DMS53 treated with DMSO at 0.1 percent for 48 hours (cell line): ENCODE measurements at regions not wholly inside any gene's neighbourhood (a gene's known extent, or its start where the extent isn't known, plus 50 kb on each side); places are given as distances from the start of the nearest gene placed in this dataset.

Experiments used
- DNase-seq: peaks from one replicate; lab custom pipeline; 2025; ENCODE audit not compliant: unreplicated experiment; lab: John Stamatoyannopoulos, UW

DNA sequence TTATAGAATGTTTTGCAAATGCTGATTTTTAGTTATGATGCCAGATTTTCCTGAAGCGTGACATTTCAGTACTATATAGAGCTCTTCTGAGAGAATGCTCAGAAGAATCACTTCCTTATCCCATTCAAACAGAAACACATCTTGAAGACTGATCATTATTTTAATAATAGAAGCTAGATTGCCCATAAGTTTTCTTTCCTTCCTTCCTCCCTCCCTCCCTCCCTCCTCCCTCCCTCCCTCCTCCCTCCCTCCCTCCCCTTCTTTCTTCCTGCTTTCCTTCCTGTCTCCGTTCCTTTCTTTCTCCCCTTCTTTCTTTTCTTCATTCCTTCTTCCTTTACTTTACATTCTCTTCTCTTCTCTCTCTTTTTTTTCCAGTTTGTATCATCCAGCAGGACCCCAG, 767.4 kb downstream of the IRX1 start:
- DNase-seq, result no peak

DNA sequence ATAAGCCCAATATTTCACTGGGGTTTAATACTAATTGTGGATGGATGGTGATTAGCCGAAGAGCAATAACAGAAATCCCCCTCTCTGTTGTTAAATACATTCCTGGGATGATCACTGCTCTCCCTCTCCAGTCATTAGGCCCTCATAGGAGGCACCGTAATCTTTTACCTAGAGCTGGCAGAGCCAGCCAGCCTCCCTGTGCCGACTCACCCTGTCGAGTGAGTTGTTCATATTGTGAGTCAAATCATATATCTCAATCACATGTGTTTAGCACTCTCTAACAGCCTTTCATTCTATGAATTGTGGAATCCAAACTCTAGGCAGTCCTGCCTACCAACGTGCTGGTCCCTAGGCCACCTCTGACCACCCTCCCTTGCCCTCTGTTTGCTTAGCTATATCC, 771.0 kb downstream of the IRX1 start:
- DNase-seq, result no peak

DNA sequence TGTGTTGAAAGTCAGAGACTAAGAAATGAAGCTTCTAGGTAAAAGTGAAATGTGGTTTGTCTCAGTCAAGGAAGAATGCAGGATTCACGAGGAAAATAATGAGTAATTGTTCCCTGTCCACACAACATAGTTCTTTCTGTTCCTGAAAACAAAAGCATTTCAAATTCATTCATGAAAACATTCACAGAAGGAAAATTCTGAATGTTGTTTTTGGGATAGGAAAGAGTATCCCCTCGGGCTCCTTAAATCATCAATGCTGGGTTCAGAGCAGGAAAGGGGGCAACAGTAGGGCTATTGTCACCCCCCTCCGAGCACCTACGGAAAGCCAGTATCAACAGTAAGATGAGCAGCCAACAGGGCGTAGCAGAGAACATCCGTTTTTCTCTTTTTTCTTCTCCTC, 769.9 kb upstream of the ADAMTS16 start:
- no peak for DNase-seq

DNA sequence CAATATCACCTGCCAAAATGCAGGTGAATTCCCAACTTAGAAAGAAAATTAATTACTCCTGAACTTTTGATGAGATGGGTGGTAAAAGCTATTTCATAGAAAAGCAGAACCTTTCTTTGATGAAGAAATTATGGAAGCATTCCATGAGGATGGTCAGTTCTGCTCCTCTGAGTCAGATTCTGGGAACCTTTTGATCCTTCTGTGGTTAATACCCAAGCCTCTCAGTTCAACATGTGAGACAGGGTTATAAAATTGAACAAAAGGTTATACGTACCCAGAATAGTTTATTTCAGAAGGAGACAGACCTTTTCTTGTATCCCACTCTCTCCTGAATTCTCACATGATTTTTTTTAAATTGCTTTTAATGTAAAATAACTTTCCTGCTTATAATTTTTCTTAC, 767.6 kb upstream of the ADAMTS16 start:
- DNase-seq, result no peak

DNA sequence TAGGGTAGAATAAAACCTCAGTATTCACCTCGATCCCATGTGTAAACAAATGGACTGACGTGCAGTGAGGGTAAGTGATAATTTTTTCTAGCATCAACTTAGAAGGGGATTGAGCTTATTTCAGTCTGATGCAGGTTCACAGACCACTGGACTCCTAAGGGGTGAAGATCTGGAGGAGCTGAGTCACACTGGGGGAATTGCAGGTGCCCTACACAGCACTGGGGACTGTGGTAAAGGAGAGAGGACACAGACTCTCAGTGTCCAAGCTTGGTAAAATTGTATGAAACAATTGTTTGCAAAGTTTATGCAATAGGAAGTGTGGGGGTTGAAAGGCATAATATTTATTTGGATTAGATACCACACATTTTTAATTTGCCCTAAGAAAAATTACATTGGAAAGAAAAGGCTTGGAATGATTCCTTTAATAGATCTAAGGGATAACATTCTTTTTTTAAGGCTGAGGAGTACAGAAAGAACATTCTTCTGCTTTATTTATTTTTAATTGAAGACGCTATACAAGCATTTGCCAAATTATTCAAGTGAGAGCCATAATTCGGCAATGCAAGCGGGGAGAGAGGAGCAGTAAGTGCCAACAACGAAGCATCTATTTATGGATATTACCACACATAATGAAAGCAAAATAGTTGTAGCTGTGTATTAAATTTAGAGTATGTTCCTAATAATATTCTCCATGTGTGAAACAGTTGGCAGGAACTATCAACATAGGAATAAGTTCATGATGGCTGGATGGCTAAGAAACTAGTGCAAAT, 766.9 kb upstream of the ADAMTS16 start:
- no peak for DNase-seq

DNA sequence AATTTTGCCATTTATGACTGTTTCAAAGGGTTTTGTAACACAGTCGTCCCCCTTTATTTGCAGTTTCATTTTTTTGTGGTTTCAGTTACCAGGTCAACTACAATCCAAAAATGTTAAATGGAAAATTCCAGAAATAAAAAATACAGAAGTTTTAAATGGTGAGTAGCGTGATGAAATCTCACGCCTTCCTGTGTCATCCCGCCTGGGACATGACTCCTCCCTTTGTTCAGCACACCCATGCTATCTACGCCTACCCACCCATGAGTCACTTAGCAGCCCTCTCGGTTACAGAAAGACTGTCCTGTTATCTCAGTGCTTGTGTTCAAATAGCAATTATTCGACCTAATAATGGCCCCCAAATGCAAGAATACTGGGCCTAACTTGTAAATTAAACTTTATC, 765.3 kb upstream of the ADAMTS16 start:
- no peak for DNase-seq

DNA sequence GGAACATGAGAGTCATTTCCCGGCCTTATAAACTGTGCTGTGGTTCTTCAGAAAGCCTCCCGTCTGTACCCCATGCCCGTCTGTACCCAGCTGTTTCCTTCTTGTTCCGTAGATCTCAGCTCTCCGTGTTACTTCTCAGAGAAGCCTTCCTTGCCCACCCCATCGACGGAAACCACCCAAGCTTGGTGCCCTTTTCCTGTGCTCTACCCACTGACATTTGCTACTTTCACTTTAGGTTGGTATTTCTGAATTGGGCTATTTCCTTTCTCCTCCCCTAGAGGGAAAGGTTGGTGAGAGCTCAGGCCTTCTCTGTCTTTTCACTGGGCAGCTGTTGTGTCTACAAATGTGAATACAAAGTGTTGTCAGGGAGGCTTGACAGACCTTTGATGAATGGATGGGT, 764.5 kb upstream of the ADAMTS16 start:
- no peak for DNase-seq

DNA sequence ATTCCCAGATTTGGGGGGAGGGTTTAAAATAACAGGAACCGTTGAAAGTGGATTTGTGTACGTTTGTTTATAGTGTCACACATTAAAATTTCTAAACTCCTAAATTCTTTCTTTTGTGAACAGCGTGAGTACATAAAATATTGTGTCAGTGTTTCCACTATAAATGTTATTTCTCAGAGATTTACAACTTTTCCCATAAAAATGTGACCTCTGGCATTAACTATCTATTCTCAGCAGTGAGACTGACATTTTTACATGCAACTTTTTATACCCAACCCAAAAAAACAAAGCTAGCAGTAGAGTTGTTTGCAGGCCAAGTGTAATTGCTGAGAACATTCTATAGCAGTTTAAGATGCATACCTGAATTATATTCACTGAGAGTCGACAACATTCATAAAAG, 757.0 kb upstream of the ADAMTS16 start:
- DNase-seq, result no peak

DNA sequence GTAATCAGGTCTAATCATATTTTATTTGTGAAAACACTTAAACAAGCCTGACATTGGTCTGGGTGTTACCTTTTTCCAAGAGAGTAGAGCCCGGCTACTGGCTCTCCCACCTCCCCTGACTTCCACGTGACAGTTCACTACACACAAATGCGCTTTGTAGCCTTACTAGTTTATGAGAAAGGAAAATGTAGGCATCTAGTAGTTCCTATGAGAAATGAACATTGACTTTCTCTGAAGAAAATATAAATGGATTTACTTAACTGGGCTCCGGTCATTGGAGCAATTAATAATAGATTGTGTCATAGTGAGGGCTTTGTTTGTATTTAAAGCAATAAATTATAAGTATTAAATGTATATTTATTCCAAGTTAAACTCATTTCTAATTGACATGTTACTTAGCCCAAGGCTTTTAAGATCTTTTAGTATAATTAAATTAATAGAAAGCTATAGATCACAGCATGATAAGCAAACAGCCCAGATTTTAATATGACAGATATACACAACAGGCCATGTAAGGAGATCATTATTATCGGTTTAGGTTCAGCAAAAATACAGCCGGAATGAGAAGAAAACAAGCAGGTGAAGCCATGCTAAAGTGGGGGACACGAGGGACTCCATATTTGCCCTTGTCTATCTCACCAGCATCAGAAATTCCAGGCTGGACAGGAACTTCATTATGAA, 756.5 kb upstream of the ADAMTS16 start:
- no peak for DNase-seq

DNA sequence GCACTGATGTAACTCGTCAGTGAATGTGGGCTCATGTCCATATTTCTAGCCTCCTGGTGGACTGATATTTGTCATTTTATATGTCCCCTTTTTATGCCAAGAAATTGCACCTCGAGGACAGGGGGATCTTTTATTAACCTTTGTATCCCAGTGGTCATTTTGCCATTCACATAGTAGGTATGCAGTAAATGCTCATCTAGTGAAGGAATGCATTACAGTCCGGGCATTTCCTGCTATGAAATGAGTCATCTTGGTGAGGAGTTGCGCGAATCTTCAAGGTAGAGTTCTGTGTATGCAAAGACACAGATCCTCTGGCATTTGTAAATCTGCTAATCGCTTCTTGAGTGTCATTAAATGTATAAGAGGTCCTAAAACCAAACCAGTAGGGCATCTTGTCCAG, 755.5 kb upstream of the ADAMTS16 start:
- no peak for DNase-seq

DNA sequence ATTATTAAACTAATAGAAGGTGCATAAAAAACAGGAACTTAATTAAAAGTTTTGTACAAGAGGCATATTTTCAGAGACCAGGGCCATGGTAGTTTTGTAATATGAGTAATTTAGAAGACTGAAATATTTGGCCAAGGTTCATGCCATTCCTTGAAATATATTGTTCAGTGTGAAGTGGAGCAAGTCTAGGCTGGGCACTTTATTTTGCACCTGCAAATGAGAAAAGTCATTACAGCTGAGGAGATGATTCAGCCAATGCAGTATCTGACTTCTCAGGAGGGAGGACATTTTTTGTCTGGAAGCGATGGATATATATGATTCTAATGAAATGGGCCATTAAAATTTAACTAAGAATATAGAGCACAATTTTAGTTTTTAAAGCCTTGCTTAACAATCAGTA, 754.0 kb upstream of the ADAMTS16 start:
- no peak for DNase-seq

DNA sequence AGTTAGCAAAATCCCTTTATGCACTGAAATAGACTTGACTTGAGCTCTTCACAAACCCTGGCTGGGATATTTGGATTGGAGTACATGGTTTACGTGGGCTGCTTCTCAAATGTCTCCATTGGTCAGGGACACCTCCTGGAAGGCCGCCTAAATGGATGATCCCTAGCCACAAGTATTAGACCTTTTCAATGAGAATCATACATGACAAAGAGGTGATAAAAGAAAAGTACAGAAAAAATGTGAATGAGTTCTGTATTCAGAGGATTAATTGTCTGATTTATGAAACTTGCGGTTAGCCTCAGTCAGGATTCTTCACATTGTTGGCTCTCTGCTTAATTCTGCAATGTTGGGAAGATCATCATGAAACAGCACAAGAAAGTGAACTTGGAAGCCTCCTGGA, 752.8 kb upstream of the ADAMTS16 start:
- DNase-seq, result no peak

DNA sequence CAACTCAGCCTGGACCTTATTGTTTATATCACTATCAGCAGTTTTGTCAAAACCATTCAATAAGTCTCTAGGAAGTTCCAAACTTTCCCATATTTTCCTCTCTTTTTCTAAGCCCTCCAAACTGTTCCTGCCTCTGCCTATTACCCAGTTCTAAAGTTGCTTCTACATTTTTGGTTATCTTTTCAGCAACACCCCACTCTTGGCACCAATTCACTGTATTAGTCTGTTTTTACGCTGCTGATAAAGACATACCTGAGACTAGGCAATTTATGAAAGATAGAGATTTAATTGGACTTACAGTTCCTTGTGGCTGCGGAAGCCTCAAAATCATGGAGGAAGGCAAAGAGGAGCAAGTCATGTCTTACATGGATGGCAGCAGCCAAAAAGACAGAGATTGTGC, 744.4 kb upstream of the ADAMTS16 start:
- no peak for DNase-seq

DNA sequence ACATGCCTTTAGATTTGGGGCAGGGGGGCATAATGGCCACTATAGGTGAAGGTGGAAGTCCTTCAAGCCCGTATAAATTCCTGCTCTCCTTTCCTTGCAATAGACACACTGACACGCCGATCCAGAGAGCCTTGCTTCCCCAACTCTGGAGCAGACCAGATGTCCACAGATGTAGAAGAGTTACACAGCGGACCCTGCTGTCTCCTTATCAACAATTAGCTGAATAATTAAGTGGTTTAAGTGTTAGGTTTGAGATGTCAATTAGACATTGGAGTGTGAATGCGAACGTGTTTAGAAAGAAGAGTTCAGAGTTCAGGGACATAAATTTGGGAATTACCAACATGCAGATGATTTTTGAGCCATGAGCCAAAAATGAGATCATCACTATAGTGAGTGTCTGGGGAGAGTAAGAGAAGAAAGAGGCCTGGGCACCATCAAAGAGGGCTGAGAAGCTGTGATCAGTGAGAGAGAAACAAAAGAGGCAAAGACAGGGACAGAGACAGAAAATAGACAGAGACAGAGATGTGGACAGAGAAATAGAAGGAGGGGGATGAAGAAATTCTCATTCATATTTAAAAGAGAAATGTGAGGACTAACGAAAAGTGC, 734.4 kb upstream of the ADAMTS16 start:
- no peak for DNase-seq

DNA sequence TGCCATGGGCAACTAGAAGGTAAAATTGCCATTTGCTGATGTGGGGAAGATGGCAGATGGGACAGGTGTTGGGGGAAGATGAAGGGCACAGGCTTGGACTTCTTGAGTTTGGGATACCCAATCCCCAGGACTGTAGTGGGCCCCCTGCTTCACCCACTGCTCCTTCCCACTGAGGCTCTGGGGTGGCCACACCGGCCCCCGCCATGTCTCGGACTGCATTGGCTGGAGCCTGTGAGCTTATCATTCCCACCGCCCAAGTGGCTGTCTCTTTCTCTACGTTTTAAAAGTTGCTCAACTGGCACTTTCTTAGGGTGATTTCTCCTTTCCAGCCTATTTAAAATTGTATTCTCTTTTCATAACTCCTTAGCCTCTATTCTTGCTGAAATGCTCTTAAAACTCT, 730.0 kb upstream of the ADAMTS16 start:
- DNase-seq, result no peak

DNA sequence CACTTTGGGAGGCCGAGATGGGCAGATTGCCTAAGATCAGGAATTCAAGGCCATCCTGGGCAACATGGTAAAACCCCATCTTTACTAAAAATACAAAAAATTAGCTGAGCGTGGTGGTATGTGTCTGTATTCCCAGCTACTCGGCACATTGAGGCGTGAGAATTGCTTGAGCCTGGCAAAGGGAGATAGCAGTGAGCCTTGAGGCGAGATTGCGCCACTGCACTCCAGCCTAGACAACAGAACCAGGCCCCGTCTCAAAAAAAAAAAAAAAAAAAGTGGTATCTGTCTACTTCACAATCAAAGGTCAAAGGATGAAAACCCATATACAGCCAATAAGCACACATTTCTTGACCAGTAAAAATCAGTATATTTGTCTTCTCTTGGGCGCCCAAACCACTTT, 728.5 kb upstream of the ADAMTS16 start:
- DNase-seq, result no peak

DNA sequence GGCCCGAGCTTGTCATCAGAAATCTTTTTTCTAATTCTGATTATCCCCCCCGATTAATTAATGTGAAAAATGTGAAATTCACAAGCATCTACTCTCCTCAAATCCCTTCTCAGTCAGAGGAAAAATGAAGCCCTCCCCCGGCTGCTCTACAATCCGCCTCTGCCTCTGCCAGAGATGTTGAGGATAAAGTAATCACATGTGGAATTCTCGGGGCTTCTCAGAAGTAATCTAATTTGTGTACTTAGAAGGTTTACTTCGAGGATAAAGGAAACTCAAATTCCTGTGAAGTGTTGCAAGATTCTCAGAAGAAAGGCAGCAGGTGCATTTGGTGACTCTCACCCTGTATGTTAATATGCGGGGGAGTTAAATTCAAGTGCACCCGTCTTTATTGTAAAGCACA, 726.1 kb upstream of the ADAMTS16 start:
- no peak for DNase-seq

DNA sequence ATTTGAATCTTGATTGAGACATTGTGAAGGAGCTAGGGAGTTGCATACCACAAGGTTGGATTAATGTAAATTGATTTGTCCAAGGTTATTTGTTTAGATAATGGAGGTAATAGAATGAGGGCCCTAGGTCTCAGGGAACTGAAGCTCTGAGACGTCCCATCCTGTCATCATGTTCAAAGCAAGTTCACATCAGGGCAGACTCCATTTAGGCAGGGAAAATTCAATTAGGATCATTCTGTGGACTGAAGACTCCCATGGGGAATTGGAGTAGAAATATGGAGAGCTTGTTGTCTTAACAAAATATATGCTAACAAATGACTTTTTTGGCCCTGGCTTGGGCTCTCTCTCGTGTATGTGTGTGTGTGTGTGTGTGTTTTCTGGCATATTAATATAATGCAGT, 722.0 kb upstream of the ADAMTS16 start:
- no peak for DNase-seq

DNA sequence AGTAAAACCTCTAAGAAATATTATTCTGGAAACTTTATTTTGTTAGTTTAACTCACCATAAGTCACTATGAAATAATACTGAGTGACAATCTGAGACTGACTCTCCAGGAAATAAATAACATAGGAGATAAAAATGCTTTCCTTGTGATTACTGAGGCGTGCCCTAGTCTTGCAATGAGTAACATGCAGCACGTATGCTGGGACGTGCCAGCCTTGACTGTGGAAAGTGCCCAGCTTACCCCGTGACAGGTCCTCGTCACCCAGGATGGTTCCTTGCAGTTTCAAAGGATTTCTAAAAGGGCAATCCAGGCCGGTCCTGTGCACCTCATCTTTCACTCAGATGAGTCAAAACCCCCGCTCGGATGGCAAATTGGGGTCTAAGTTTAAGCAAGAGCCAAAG, 720.8 kb upstream of the ADAMTS16 start:
- no peak for DNase-seq

DNA sequence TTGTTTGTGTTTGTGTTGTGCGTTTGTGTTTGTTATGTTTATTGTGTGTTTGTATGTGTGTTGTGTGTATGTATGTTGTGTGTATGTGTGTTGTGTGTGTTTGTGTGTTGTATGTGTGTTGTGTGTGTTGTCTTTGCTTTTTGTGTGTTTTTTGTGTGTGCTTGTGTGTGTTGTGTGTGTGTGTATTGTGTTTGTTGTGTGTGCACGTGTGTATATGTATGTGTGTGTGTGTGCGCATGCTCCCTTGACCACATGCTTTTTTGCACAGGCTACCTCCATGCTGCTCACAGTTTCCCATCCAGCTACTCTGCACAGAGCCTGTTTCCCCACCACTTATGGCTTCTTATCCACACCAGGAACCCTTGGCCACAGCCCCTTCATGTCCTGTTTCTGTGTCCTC, 720.0 kb upstream of the ADAMTS16 start:
- DNase-seq, result no peak

DNA sequence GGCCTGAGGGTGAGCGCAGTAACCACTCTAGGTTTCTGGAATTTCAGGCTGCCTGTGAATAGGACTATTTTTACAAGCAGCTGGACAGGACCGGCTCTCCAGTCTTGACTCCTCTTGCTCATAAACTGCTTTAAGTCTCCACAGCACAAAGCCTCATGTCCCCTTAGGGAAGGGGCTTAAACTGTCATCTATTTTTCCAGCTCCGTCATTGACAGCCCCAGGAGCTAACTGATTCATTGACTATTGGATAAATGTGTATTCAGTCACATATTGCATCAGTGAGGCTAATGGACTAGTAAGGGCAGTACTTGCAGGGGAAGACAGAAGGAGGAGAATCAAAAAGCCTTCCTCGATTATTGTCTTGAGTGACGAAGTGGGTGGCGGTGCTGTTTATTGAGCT, 719.4 kb upstream of the ADAMTS16 start:
- DNase-seq, result no peak

DNA sequence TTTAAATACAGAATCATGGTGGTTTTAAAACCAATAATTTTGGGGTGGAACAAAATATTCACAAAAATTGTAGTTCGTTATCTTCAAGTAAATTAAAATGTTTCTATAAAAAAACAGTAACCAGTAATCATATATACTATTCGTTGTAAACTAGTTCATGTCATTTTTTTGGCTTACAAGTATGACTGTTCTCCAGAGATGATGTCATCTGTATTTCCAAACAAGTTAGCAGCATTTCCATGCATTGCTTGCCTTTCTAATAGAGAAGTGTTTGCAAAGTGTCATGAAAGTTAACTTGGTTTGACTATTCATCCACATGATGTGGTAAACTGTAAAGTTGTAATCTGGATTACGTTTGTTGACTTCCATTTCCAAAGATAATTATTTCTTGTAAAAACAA, 717.9 kb upstream of the ADAMTS16 start:
- DNase-seq, result no peak

DNA sequence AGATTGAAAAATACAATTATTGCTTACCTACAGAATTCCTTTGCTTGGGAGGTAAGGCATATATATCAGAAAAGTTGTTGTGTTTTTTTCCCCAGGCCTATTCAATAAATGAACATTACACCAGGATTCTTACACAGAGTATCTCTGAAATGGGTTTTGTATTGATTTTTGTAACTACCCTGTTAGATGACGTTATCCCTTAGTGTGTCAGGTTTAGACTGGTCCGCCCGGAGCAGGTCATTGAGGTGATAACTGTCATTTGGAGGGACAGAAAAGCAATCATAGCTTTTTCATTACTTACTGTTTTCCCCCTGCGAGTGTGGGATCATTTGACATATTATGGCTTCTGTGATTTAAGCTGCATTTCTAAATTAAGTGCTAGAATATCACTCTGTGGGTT, 715.2 kb upstream of the ADAMTS16 start:
- DNase-seq, result no peak
